22Rv1 (cell line): ENCODE measurements at regions not wholly inside any gene's neighbourhood (a gene's known extent, or its start where the extent isn't known, plus 50 kb on each side); places are given as distances from the start of the nearest gene placed in this dataset.

Experiments
- ZFX ChIP-seq: fragments of 450-650 bp; IDR thresholded peaks from 2 replicates; pipeline ENCODE4 v1.6.1; 2017; ENCODE audit warnings: antibody characterized with exemption, borderline replicate concordance
- TF ChIP-seq, protein P1 (sequence below): fragments of 450-650 bp; IDR thresholded peaks from 2 replicates; pipeline ENCODE4 v1.5.1; 2017; ENCODE audit warnings: mild to moderate bottlenecking

DNA sequence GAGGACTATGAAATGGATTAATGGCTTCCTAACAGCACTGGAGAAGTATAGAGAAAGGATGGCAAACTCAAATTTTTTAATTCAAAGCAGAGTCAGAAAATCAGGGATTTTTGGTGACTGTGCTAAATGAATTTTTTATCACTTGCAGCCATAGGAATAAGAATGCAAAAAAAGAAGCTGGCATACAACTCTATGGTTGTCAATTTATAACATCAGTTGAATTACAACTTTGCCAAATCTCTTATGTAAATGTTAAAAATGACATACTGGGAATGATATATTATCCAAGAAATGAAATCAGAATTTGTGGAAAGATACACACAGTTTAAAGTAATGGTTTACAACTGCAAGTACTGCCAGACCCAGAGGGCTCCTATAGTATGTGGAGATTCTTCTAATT, 106.5 kb downstream of the HTR1B start:
- TF ChIP-seq, protein P1, sequence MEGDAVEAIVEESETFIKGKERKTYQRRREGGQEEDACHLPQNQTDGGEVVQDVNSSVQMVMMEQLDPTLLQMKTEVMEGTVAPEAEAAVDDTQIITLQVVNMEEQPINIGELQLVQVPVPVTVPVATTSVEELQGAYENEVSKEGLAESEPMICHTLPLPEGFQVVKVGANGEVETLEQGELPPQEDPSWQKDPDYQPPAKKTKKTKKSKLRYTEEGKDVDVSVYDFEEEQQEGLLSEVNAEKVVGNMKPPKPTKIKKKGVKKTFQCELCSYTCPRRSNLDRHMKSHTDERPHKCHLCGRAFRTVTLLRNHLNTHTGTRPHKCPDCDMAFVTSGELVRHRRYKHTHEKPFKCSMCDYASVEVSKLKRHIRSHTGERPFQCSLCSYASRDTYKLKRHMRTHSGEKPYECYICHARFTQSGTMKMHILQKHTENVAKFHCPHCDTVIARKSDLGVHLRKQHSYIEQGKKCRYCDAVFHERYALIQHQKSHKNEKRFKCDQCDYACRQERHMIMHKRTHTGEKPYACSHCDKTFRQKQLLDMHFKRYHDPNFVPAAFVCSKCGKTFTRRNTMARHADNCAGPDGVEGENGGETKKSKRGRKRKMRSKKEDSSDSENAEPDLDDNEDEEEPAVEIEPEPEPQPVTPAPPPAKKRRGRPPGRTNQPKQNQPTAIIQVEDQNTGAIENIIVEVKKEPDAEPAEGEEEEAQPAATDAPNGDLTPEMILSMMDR = no peak
- no peak for TF ChIP-seq ZFX
